ENCODE measurements at regions not wholly inside any gene's neighbourhood (a gene's known extent, or its start where the extent isn't known, plus 50 kb on each side); places are given as distances from the start of the nearest gene placed in this dataset.

GRCh38 chr14:58717211-58717610 lies 79.4 kb downstream of the DACT1 start:
- no peak overlapping the region for H3K4me3 ChIP-seq (ENCODE audit: low read depth, low read length)
- TF ChIP-seq CTCF (IDR thresholded peaks at IDR 0.05; ENCODE audit: low read depth, low read length, missing control alignments), result no peak
- no peak for DNase-seq (ENCODE audit: low read depth)

GRCh38 chr14:58717813-58718212 lies 80.1 kb downstream of the DACT1 start:
- H3K4me3 ChIP-seq (ENCODE audit: low read depth, low read length), result no peak overlapping the region
- no peak for DNase-seq (ENCODE audit: low read depth)
- TF ChIP-seq CTCF (IDR thresholded peaks at IDR 0.05; ENCODE audit: low read depth, low read length, missing control alignments), result no peak

- no peak for DNase-seq (ENCODE audit: low read depth)
- H3K4me3 ChIP-seq (ENCODE audit: low read depth, low read length), result no peak overlapping the region
- no peak for TF ChIP-seq CTCF (IDR thresholded peaks at IDR 0.05; ENCODE audit: low read depth, low read length, missing control alignments)
These were observed 80.8 kb downstream of the DACT1 start for GRCh38 chr14:58718226-58719205.

GRCh38 chr14:58721723-58722122 lies 84.0 kb downstream of the DACT1 start:
- no peak for TF ChIP-seq CTCF (IDR thresholded peaks at IDR 0.05; ENCODE audit: low read depth, low read length, missing control alignments)

GRCh38 chr14:58722441-58722840 lies 84.7 kb downstream of the DACT1 start:
- TF ChIP-seq CTCF (IDR thresholded peaks at IDR 0.05; ENCODE audit: low read depth, low read length, missing control alignments), result no peak
- H3K4me3 ChIP-seq (ENCODE audit: low read depth, low read length), result no peak overlapping the region
- DNase-seq (ENCODE audit: low read depth), result no peak

More at GRCh38 chr14:58721723-58722122, 84.0 kb downstream of the DACT1 start:
- H3K4me3 ChIP-seq (ENCODE audit: low read depth, low read length), result no peak overlapping the region
- DNase-seq (ENCODE audit: low read depth), result no peak

- no peak overlapping the region for H3K4me3 ChIP-seq (ENCODE audit: low read depth, low read length)
- TF ChIP-seq CTCF (IDR thresholded peaks at IDR 0.05; ENCODE audit: low read depth, low read length, missing control alignments), result no peak
- no peak for DNase-seq (ENCODE audit: low read depth)
These were observed 86.4 kb downstream of the DACT1 start for GRCh38 chr14:58724206-58724605.
